DND-41 (cell line): ENCODE measurements at regions not wholly inside any gene's neighbourhood (a gene's known extent, or its start where the extent isn't known, plus 50 kb on each side); places are given as distances from the start of the nearest gene placed in this dataset.

ENCODE experiments used
- ATAC-seq: fragments of 200-7000 bp; cut with Tn5 transposase; 3 replicates; pipeline ENCODE4 v1.9.1; 2021; ENCODE audit warnings: low read depth; ENCODE audit not compliant: insufficient read depth
- DNase-seq: peaks from one replicate; pipeline ENCODE4 v3.0.0-alpha.2; 2020
- H2AFZ ChIP-seq: 2 replicates; pipeline ENCODE4 v1.6.0; 2012; ENCODE audit warnings: low read depth, low read length
- H3K27ac ChIP-seq: 2 replicates; pipeline ENCODE4 v1.5.1; 2012; ENCODE audit warnings: low read length, inconsistent platforms
- H3K27me3 ChIP-seq: fragments of 200-600 bp; sonication (generic); 2 replicates; pipeline ENCODE4 v1.6.0; 2012; ENCODE audit warnings: low read length, mild to moderate bottlenecking, inconsistent platforms; ENCODE audit not compliant: insufficient read depth, poor library complexity
- H3K36me3 ChIP-seq: 2 replicates; pipeline ENCODE4 v1.5.1; 2012; ENCODE audit warnings: low read length, inconsistent platforms; ENCODE audit not compliant: insufficient read depth
- H3K4me1 ChIP-seq: 2 replicates; pipeline ENCODE4 v1.5.1; 2012; ENCODE audit warnings: mild to moderate bottlenecking, low read length; ENCODE audit not compliant: insufficient read depth
- H3K4me2 ChIP-seq: 2 replicates; pipeline ENCODE4 v1.6.0; 2012; ENCODE audit warnings: mild to moderate bottlenecking, moderate library complexity, low read length, inconsistent platforms; ENCODE audit not compliant: insufficient read depth
- H3K4me3 ChIP-seq, 2 experiments: fragments of 200-600 bp in 1 of 2; shearing (Covaris generic) in 1 of 2; 2 replicates each; pipeline ENCODE4 v1.5.1; 2012 to 2016; ENCODE audit warnings: inconsistent platforms in 2 of 2, low read length in 2 of 2, mild to moderate bottlenecking in 2 of 2, low read depth in 1 of 2, moderate library complexity in 1 of 2
- H3K79me2 ChIP-seq: 2 replicates; pipeline ENCODE4 v1.6.0; 2012; ENCODE audit warnings: low read length, inconsistent platforms; ENCODE audit not compliant: insufficient read depth
- H3K9ac ChIP-seq: 2 replicates; pipeline ENCODE4 v1.6.0; 2012; ENCODE audit warnings: low read depth, mild to moderate bottlenecking, inconsistent platforms, low read length, moderate library complexity
- H3K9me3 ChIP-seq: 2 replicates; pipeline ENCODE4 v1.5.1; 2012; ENCODE audit warnings: low read length, moderate library complexity, mild to moderate bottlenecking, inconsistent platforms; ENCODE audit not compliant: insufficient read depth, severe bottlenecking
- H4K20me1 ChIP-seq: 2 replicates; pipeline ENCODE4 v1.6.0; 2012; ENCODE audit warnings: low read length; ENCODE audit not compliant: insufficient read depth
- CTCF ChIP-seq: IDR thresholded peaks from 2 replicates; pipeline ENCODE4 v1.5.1; 2012; ENCODE audit warnings: borderline replicate concordance, low read length, moderate library complexity, mild to moderate bottlenecking; ENCODE audit not compliant: poor library complexity, severe bottlenecking; ENCODE audit errors: extremely low read depth
- EZH2 ChIP-seq: IDR thresholded peaks from 3 replicates; pipeline ENCODE4 v1.6.1; 2012; ENCODE audit warnings: borderline replicate concordance, low read depth, mild to moderate bottlenecking, moderate library complexity, low read length, inconsistent platforms; ENCODE audit not compliant: severe bottlenecking

- no peaks in the 10 kb centered on the region for H4K20me1 ChIP-seq
- no peak for ATAC-seq
- TF ChIP-seq CTCF (no peak), EZH2 (no peak)
- H3K9ac ChIP-seq, result no peak overlapping the region
- no peak overlapping the region for H3K4me3 ChIP-seq
- no peak overlapping the region for H3K4me2 ChIP-seq
- H3K27ac ChIP-seq, result no peak overlapping the region
- no peaks in the 10 kb centered on the region for H3K79me2 ChIP-seq
- H3K4me1 ChIP-seq, result no peaks in the 10 kb centered on the region
- H3K36me3 ChIP-seq, result no peaks in the 10 kb centered on the region
- no peak overlapping the region for H2AFZ ChIP-seq
- no peaks in the 10 kb centered on the region for H3K9me3 ChIP-seq
- DNase-seq, result no peak
- no peaks in the 10 kb centered on the region for H3K27me3 ChIP-seq
Measured at GRCh38 chr7:71015252-71015900, 116.6 kb upstream of the GALNT17 start.

- H3K27ac ChIP-seq, result no peak overlapping the region
- ATAC-seq (no peak), DNase-seq (no peak)
- no peaks in the 10 kb centered on the region for H3K9me3 ChIP-seq
- H3K4me1 ChIP-seq, result no peaks in the 10 kb centered on the region
- TF ChIP-seq CTCF (no peak), EZH2 (no peak)
- H3K27me3 ChIP-seq, result no peaks in the 10 kb centered on the region
- no peaks in the 10 kb centered on the region for H3K36me3 ChIP-seq
- no peak overlapping the region for H3K9ac ChIP-seq
- H3K79me2 ChIP-seq, result no peaks in the 10 kb centered on the region
- no peaks in the 10 kb centered on the region for H4K20me1 ChIP-seq
- no peak overlapping the region for H3K4me3 ChIP-seq
- H2AFZ ChIP-seq, result no peak overlapping the region
- no peak overlapping the region for H3K4me2 ChIP-seq
Measured at GRCh38 chr7:71016401-71016800, 115.5 kb upstream of the GALNT17 start.

GRCh38 chr7:71017602-71018001 is 114.3 kb upstream of the GALNT17 start:
- no peak overlapping the region for H3K4me2 ChIP-seq
- DNase-seq (no peak), ATAC-seq (no peak)
- H2AFZ ChIP-seq, result no peak overlapping the region
- no peak overlapping the region for H3K27ac ChIP-seq
- no peaks in the 10 kb centered on the region for H3K79me2 ChIP-seq
- no peaks in the 10 kb centered on the region for H3K9me3 ChIP-seq
- no peaks in the 10 kb centered on the region for H3K36me3 ChIP-seq
- TF ChIP-seq EZH2, result no peak
- no peak for TF ChIP-seq CTCF
- no peaks in the 10 kb centered on the region for H3K4me1 ChIP-seq
- no peaks in the 10 kb centered on the region for H4K20me1 ChIP-seq
- H3K27me3 ChIP-seq, result no peaks in the 10 kb centered on the region
- H3K9ac ChIP-seq, result no peak overlapping the region
- no peak overlapping the region for H3K4me3 ChIP-seq
